GM06990 (cell line): ENCODE measurements at regions not wholly inside any gene's neighbourhood (a gene's known extent, or its start where the extent isn't known, plus 50 kb on each side); places are given as distances from the start of the nearest gene placed in this dataset.

Experiments used
- DNase-seq: peaks from one replicate; pipeline ENCODE4 v3.0.0-alpha.2; 2011; ENCODE audit not compliant: insufficient read length; ENCODE audit errors: extremely low read depth
- H3K27me3 ChIP-seq: replicated peaks from 2 replicates; pipeline ENCODE4 v1.6.0; 2011; ENCODE audit warnings: low read length; ENCODE audit not compliant: control insufficient read depth, insufficient read depth
- H3K36me3 ChIP-seq: 2 replicates; pipeline ENCODE4 v1.5.1; 2011; ENCODE audit warnings: low read length; ENCODE audit not compliant: control insufficient read depth, insufficient read depth
- H3K4me3 ChIP-seq: replicated peaks from 2 replicates; pipeline ENCODE4 v1.5.1; 2011; ENCODE audit warnings: low read depth, mild to moderate bottlenecking, control low read depth, low read length
- CTCF ChIP-seq: IDR thresholded peaks from 2 replicates; pipeline ENCODE4 v1.5.1; 2011; ENCODE audit warnings: low read length, control low read depth, mild to moderate bottlenecking, inconsistent platforms; ENCODE audit not compliant: insufficient read depth, poor library complexity, severe bottlenecking

- no peak for TF ChIP-seq CTCF
- DNase-seq: no peak
- Histone ChIP-seq H3K36me3 (no peaks in the 10 kb centered on the region), H3K4me3 (no peak overlapping the region), H3K27me3 (no peaks in the 10 kb centered on the region)
Measured at GRCh38 chr5:107032629-107033028, 638.1 kb downstream of the EFNA5 start.

GRCh38 chr5:107028938-107029337 is 641.8 kb downstream of the EFNA5 start:
- no peaks in the 10 kb centered on the region for H3K36me3 ChIP-seq
- H3K4me3 ChIP-seq: no peak overlapping the region
- no peak for TF ChIP-seq CTCF
- H3K27me3 ChIP-seq: no peaks in the 10 kb centered on the region
- DNase-seq: no peak

GRCh38 chr5:107025712-107026497 is 644.8 kb downstream of the EFNA5 start:
- TF ChIP-seq CTCF: no peak
- Histone ChIP-seq H3K4me3 (no peak overlapping the region), H3K36me3 (no peaks in the 10 kb centered on the region), H3K27me3 (no peaks in the 10 kb centered on the region)
- DNase-seq: no peak

GRCh38 chr5:107023732-107024131 is 647.0 kb downstream of the EFNA5 start:
- H3K4me3 ChIP-seq: no peak overlapping the region
- H3K27me3 ChIP-seq: no peaks in the 10 kb centered on the region
- no peak for TF ChIP-seq CTCF
- no peak for DNase-seq
- H3K36me3 ChIP-seq: no peaks in the 10 kb centered on the region

GRCh38 chr5:107021575-107021974 is 649.2 kb downstream of the EFNA5 start:
- no peak overlapping the region for H3K4me3 ChIP-seq
- DNase-seq: no peak
- no peak for TF ChIP-seq CTCF

More at GRCh38 chr5:107021575-107021974, 649.2 kb downstream of the EFNA5 start:
- Histone ChIP-seq H3K36me3 (no peaks in the 10 kb centered on the region), H3K27me3 (no peaks in the 10 kb centered on the region)
